GM12874 (cell line): ENCODE measurements at regions not wholly inside any gene's neighbourhood (a gene's known extent, or its start where the extent isn't known, plus 50 kb on each side); places are given as distances from the start of the nearest gene placed in this dataset.

Source experiments
- TF ChIP-seq, protein P1 (sequence below): IDR thresholded peaks from 2 replicates; pipeline ENCODE4 v1.5.1; 2011; ENCODE audit warnings: low read depth, mild to moderate bottlenecking, control low read depth, low read length, moderate library complexity; ENCODE audit not compliant: insufficient read depth

DNA sequence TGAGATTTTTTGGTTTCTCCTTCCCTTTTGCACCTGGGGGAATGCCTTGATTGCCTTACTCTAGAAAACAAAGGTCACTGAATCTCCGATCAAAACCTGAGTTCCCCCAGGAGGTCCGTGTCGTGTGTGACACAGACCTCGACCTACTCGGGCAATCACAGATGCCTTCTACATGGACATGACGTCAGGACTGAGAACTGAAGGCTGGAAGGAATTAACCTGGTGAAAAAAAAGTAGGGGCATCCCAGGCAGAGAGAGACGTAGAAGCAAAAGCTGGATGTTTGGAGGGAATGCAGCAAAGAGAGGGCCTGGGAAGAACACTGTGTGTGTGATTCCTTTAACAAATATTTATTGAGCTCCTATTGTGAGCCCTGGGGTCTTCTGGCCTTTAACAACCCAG lies 178.0 kb downstream of the PRDM2 start:
- TF ChIP-seq, protein P1, sequence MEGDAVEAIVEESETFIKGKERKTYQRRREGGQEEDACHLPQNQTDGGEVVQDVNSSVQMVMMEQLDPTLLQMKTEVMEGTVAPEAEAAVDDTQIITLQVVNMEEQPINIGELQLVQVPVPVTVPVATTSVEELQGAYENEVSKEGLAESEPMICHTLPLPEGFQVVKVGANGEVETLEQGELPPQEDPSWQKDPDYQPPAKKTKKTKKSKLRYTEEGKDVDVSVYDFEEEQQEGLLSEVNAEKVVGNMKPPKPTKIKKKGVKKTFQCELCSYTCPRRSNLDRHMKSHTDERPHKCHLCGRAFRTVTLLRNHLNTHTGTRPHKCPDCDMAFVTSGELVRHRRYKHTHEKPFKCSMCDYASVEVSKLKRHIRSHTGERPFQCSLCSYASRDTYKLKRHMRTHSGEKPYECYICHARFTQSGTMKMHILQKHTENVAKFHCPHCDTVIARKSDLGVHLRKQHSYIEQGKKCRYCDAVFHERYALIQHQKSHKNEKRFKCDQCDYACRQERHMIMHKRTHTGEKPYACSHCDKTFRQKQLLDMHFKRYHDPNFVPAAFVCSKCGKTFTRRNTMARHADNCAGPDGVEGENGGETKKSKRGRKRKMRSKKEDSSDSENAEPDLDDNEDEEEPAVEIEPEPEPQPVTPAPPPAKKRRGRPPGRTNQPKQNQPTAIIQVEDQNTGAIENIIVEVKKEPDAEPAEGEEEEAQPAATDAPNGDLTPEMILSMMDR: no peak

DNA sequence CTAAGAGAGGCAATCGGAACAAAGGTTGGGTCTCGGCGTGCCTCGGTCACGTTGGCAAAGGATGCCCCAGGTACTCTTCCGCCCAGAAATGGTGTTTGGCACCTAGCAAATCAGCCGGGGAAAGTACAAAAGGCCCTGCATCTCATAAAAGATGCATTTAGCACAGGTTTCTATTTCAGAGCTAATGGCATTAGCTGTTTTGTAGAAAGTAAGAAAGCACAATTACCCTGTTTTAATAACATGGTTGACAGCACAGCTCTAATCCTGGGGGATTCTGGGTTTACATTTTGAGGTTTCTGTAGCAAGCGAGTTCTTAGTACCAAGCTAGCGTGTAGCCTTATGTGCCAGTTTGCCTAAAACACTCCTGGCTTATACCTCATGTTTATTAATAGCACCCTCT lies 178.5 kb downstream of the PRDM2 start:
- TF ChIP-seq, protein P1: no peak

DNA sequence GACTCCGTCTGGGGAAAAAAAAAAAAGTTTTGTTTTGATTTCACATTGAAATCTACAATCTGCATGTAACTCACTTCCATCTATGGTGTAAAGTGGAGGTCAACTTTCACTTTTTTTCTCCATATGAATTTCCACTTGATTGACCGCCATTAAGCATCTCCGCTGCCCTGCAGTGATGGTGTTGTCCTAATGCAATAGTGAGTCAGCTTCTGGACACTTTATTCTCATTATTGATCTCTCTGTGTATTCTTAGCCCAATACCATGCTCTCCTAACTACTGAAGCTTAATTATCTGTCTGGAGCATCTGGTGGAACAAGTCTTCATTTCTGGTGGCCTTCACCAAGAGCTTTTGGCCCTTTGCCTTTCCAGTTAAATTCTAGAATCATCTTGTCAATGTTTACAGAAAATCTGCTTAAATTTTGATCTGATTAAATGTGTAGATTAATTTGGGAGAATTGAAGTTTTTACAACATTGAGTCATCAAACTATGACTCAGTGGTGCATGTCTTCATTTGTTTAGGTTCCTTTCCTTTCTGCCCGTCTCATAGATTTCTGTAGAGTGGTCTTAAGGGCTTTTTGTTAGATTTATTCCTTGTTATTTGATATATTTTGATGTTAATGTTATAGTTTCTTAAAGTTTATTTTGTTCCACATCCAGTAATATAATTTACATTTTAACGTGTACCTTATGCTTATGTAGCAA lies 181.5 kb downstream of the PRDM2 start:
- TF ChIP-seq, protein P1: no peak

DNA sequence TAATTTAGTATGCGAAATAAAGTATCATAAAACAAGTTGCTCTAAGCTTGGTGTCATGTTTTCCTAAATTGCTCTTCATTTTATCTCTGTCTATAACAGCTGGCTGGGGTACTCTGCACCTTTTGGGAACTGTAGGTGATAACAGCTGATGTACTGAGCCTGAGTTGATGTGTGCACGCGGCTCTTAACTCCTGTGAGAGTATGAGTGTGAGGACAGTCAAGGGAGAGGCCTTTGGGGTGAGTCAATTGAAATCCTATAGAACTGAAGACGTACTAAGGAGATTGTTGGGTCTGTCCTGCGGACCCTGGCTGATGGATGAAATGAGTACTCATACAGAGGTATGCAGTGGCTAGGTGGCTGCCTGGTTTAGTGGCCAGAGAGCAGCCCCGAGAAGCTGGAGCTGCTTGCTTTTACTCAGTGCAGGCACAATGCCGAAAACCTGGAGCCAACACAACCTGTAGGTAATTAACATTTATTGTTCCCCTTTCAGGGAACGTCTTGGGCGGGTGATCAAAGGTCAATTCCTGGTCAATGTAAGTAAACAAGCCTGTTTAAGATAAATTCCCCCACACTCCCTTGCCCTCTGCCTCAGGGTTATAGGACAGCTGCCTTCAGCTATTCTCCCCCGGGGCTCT lies 188.5 kb downstream of the PRDM2 start:
- TF ChIP-seq, protein P1: no peak

DNA sequence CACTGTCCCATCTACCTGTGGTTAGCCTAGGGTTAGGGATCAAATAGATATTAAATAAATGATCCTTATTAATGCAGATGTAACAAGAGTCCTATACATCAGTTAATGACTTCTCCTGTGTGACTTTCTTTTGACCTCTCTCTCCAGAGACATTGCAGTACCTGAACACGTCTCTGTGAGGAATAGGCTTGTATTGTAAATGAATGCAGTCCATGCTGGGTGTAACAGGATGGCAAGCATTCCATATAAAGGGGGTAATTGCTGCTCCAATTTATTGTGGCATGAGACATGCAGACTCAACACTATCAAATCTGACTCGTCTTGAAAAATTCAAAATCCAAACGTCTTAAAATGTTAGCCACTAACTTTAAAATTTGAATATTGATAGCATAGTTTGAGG lies 189.5 kb downstream of the PRDM2 start:
- TF ChIP-seq, protein P1: no peak

DNA sequence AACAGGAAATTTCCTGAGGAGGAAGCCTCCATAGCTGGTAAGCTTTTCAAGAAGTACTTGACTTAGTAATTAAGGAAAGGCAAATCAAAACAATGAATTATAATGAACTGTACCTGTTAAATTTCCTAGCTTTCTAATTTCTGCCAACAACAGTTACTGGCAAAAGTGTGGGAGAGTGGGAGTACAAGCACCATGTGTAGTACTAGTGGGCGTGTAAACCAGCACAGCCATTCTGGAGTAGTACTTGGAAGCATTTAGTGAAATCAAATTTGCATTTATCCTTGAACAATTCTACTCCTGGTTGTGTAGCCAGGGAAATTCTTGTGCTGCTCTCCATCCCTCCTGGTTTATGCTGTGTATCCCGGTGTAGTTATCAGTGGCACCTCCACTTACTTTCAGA lies 190.8 kb downstream of the PRDM2 start:
- TF ChIP-seq, protein P1: no peak

DNA sequence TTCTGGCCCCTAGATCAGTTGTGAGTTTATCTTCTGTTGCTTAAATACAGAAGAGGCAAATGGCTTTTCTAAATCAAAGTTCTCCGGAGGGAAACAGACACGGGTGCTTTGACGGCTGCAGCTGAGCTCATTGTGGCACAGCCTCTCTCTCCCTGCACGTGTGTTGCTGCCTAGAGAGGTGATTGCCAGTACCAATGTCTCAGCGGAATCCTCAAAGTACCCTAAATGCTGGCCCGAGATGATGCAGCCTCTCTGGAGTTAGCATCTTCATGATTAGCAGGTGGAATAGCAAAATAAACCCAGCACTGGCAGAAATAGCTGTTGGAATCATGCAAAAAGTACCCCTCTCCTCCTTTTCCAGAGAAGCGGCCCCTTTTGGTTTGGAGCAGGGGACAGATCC lies 192.2 kb downstream of the PRDM2 start:
- TF ChIP-seq, protein P1: no peak
